A673 (cell line): ENCODE measurements at regions not wholly inside any gene's neighbourhood (a gene's known extent, or its start where the extent isn't known, plus 50 kb on each side); places are given as distances from the start of the nearest gene placed in this dataset.

Experiments used
- BruUV-seq: library from RNA; stranded (reverse); fragments of 400-500 nt; replicated peaks from 2 replicates; lab custom pipeline; 2021; lab: Mats Ljungman, UMichigan
- CTCF ChIA-PET: fragments of 300-600 bp; sonication (Branson Sonifier 250); formaldehyde crosslinking; loops from one replicate; lab custom pipeline; 2022; ENCODE audit warnings: antibody characterized with exemption; lab: Charles Lee
- POLR2A ChIA-PET: fragments of 300-600 bp; sonication (Branson Sonifier 250); formaldehyde crosslinking; loops from one replicate; lab custom pipeline; 2022; ENCODE audit warnings: antibody characterized with exemption; ENCODE audit not compliant: low non-redundant PET; lab: Charles Lee
- DNase-seq: peaks from one replicate; pipeline ENCODE4 v3.0.0-alpha.2; 2015; ENCODE audit warnings: low spot score
- H3K27ac ChIP-seq: fragments of 200-600 bp; sonication (generic); 2 replicates; pipeline ENCODE4 v1.5.1; 2016; ENCODE audit warnings: mixed run types, low read depth, mild to moderate bottlenecking, mixed read lengths, antibody characterized with exemption, low read length; ENCODE audit not compliant: poor library complexity, severe bottlenecking
- H3K27me3 ChIP-seq: fragments of 200-600 bp; sonication (generic); replicated peaks from 2 replicates; pipeline ENCODE4 v1.6.1; 2017; ENCODE audit warnings: mixed run types, low read depth, mild to moderate bottlenecking, mixed read lengths, antibody characterized with exemption, low read length; ENCODE audit not compliant: insufficient read depth, poor library complexity
- H3K36me3 ChIP-seq: fragments of 200-600 bp; sonication (generic); 2 replicates; pipeline ENCODE4 v1.6.1; 2016; ENCODE audit warnings: mixed run types, mild to moderate bottlenecking, mixed read lengths, antibody characterized with exemption, low read length; ENCODE audit not compliant: insufficient read depth, poor library complexity, severe bottlenecking
- H3K4me1 ChIP-seq: fragments of 200-600 bp; sonication (generic); 2 replicates; pipeline ENCODE4 v1.6.1; 2017; ENCODE audit warnings: mixed run types, mild to moderate bottlenecking, mixed read lengths, antibody characterized with exemption, low read length; ENCODE audit not compliant: insufficient read depth, poor library complexity, severe bottlenecking
- H3K4me3 ChIP-seq: fragments of 200-600 bp; sonication (generic); 2 replicates; pipeline ENCODE4 v1.5.1; 2016; ENCODE audit warnings: low read depth, mixed run types, mild to moderate bottlenecking, mixed read lengths, low read length; ENCODE audit not compliant: poor library complexity, severe bottlenecking
- H3K9me3 ChIP-seq: fragments of 200-600 bp; sonication (generic); 2 replicates; pipeline ENCODE4 v1.6.1; 2016; ENCODE audit warnings: mixed run types, low read depth, mild to moderate bottlenecking, mixed read lengths, antibody characterized with exemption, low read length; ENCODE audit not compliant: poor library complexity, severe bottlenecking
- EZH2 ChIP-seq: fragments of 200-600 bp; sonication (generic); IDR thresholded peaks from 2 replicates; pipeline ENCODE4 v1.6.1; 2017; ENCODE audit warnings: borderline replicate concordance, low read depth, mild to moderate bottlenecking, mixed read lengths, antibody characterized with exemption, low read length; ENCODE audit not compliant: poor library complexity, severe bottlenecking
- intact Hi-C: fragments of 100-400 bp; cut with micrococcal nuclease; formaldehyde crosslinking; loops from one replicate; pipeline ENCODE4 v1.10.0; 2022; ENCODE audit not compliant: unreplicated experiment
- TF ChIP-seq, protein P1 (sequence below): fragments of 300-800, 200-600 bp; sonication (generic); conservative IDR thresholded peaks from 2 replicates; pipeline ENCODE4 v1.5.1; 2017; ENCODE audit warnings: low read depth, mild to moderate bottlenecking, antibody characterized with exemption, low read length, moderate library complexity, mixed read lengths

- no peaks in the 10 kb centered on the region for H3K4me1 ChIP-seq
- CTCF ChIA-PET = no interaction called here
Measured at GRCh38 chr3:135891121-135891520, 74.4 kb upstream of the PPP2R3A start.

GRCh38 chr3:135895106-135895733 lies 70.3 kb upstream of the PPP2R3A start:
- peak; percentile 78 for DNase-seq
- TF ChIP-seq, protein P1, sequence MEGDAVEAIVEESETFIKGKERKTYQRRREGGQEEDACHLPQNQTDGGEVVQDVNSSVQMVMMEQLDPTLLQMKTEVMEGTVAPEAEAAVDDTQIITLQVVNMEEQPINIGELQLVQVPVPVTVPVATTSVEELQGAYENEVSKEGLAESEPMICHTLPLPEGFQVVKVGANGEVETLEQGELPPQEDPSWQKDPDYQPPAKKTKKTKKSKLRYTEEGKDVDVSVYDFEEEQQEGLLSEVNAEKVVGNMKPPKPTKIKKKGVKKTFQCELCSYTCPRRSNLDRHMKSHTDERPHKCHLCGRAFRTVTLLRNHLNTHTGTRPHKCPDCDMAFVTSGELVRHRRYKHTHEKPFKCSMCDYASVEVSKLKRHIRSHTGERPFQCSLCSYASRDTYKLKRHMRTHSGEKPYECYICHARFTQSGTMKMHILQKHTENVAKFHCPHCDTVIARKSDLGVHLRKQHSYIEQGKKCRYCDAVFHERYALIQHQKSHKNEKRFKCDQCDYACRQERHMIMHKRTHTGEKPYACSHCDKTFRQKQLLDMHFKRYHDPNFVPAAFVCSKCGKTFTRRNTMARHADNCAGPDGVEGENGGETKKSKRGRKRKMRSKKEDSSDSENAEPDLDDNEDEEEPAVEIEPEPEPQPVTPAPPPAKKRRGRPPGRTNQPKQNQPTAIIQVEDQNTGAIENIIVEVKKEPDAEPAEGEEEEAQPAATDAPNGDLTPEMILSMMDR = peak; percentile 90
- TF ChIP-seq EZH2 = no peak
- intact Hi-C loops = loop anchor here (1.0 to 5.0 kb wide), 3 partner anchors 147 to 1294 kb away; partner anchors contain the start of gene EPHB1
- H3K4me3 ChIP-seq = no peak overlapping the region
- no peaks in the 10 kb centered on the region for H3K36me3 ChIP-seq
- H3K4me1 ChIP-seq = no peaks in the 10 kb centered on the region
- no TSS peak for BruUV-seq
- CTCF ChIA-PET = no interaction called here
- H3K9me3 ChIP-seq = no peaks in the 10 kb centered on the region
- POLR2A ChIA-PET = no interaction called here
- peaks cover 23% of the 10 kb centered on the region for H3K27me3 ChIP-seq
- no peak overlapping the region for H3K27ac ChIP-seq

More at GRCh38 chr3:135891121-135891520, 74.4 kb upstream of the PPP2R3A start:
- H3K4me3 ChIP-seq = no peak overlapping the region
- DNase-seq = no peak
- no peak for TF ChIP-seq EZH2
- TF ChIP-seq, protein P1 = no peak
- intact Hi-C loops = no loop called here
- no peaks in the 10 kb centered on the region for H3K9me3 ChIP-seq
- H3K36me3 ChIP-seq = no peaks in the 10 kb centered on the region
- no peak overlapping the region for H3K27ac ChIP-seq
- BruUV-seq = no TSS peak
- POLR2A ChIA-PET = no interaction called here
- H3K27me3 ChIP-seq = peaks cover 15% of the 10 kb centered on the region

GRCh38 chr3:135895734-135896121 lies 69.8 kb upstream of the PPP2R3A start:
- H3K4me1 ChIP-seq = no peaks in the 10 kb centered on the region
- CTCF ChIA-PET = no interaction called here
- no peaks in the 10 kb centered on the region for H3K9me3 ChIP-seq
- no TSS peak for BruUV-seq
- H3K27me3 ChIP-seq = peaks cover 28% of the 10 kb centered on the region
- H3K36me3 ChIP-seq = no peaks in the 10 kb centered on the region
- H3K27ac ChIP-seq = no peak overlapping the region
- DNase-seq = no peak
- TF ChIP-seq EZH2 = no peak
- intact Hi-C loops = loop anchor here (1.0 to 5.0 kb wide), 3 partner anchors 147 to 1295 kb away; partner anchors contain the start of gene EPHB1
- H3K4me3 ChIP-seq = no peak overlapping the region
- POLR2A ChIA-PET = no interaction called here
